NCI-H446 treated with DMSO at 0.1 percent for 48 hours (cell line): ENCODE measurements at regions not wholly inside any gene's neighbourhood (a gene's known extent, or its start where the extent isn't known, plus 50 kb on each side); places are given as distances from the start of the nearest gene placed in this dataset.

ENCODE experiments used
- DNase-seq: peaks from one replicate; lab custom pipeline; 2025; lab: John Stamatoyannopoulos, UW

DNA sequence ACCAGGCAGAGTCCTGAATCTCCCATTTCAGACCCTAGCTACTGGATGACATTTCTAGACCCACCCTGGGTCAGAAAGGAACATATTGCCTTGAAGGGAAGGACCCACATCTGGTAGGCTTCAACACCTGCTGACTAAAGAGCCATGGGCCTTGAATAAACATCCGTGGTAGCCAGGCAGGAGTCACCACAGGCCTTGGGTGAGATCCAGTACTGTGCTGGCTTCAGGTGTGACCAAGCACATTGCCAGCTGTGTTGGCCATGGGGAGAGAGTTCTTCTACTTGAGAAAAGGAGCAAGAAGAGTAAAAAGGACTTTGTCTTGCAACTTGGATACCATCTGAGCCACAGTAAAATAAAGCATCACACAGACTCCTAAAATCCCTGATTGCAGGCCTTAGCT, 332.6 kb downstream of the SLC16A7 start:
- no peak for DNase-seq

DNA sequence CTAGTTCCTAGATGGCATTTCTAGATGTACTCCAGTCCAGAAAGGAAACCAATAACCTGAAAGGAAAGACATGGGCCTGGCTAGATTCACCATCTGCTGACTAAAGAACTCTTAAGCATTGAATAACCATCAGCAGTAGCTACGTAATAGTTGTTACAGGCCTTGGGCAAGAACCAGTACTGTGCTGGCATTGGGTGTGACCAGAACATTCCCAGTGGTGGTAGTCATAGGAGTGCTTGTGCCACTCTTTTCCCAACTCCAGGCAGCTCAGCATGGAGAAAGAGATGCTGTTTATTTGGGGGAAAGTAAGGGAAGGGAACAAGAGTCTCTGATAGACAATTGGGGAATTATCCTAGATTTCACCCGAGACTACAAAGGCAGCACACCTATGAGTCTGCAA, 333.3 kb downstream of the SLC16A7 start:
- no peak for DNase-seq

DNA sequence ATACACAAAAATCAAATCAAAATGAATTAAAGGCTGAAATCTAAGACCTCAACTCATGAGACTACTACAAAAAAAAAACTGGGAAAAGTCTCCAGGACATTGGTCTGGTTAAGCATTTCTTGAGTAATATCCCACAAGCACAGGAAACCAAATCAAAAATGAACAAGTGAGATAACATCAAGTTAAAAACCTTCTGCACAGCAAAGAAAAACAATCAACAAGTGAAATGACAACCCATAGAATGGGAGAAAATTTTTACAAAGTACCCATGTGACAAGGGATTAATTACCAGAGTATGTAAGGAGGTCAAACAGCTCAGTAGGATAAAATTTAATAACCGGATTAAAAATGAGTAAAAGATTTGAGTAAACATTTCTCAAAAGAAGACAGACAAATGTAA, 338.7 kb downstream of the SLC16A7 start:
- no peak for DNase-seq

DNA sequence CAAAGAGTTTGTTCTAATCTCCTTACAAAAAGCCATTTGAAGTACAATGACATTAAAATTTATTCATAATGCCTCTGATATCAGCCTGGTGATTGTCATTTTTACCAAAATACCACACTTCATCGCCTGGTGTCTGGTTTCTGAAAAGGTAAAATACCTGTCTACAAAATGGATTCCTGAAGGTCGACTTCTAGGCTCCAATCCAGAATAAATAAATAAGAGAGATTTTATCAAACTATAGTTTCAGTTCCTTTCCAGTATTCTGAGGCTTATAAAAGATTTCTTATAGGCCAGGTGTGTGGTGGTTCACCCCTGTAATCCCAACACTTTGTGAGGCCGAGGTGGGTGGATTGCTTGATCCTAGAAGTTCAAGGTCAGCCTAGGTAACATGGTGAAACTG, 340.7 kb downstream of the SLC16A7 start:
- no peak for DNase-seq

DNA sequence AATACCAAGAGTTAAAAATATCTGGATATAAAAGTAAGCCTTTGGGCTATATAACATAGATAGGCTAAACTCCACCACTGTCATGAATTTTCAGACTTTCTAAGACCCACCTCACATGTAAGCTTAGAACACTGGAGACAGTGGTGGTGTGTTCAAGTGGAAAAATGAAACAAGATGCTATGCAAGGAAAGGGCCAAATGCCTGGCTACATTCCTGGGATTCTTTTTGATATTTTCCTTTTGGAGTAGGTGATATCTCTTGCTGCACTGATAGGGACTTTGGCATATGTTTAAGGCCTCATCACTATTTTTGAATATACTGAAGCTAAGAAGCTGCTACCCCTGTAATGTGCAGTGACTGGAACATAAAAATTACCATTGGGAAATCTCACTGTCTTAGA, 341.3 kb downstream of the SLC16A7 start:
- no peak for DNase-seq

DNA sequence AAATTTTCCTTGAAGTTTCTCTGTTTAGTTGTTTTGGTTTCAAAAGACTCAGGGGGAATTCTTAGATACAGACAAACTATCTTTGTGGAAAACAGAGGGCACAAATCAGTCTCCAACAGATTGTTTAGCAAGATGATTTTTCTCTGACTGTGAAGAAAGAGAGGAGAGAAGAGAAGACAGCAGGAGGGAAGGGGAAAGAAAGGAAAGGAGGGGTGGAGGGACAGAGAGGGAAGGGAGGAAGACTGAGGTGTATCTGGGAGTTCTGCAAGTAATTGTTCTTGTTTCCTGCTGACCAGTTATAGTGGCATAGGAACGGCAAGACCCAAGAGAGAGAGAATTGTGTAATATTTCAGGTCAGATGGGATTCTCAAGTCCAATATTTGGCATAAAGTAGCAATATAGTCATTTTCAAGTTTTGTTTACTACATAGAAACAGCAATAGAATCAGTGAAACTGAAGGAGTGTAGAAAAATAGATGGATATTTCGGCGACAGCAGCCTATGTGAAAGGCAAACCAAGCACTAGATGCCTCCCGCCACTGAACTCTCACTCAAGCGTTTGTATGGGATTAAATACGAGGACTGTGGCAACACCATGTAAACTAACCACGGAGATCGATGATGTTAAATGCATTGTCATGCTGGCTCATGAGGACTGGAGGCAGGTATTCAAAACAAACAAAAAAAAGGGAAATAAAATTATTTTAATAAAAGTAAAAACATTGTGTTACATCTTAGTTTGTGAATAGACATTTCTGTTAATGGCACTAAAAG, 342.5 kb downstream of the SLC16A7 start:
- no peak for DNase-seq

DNA sequence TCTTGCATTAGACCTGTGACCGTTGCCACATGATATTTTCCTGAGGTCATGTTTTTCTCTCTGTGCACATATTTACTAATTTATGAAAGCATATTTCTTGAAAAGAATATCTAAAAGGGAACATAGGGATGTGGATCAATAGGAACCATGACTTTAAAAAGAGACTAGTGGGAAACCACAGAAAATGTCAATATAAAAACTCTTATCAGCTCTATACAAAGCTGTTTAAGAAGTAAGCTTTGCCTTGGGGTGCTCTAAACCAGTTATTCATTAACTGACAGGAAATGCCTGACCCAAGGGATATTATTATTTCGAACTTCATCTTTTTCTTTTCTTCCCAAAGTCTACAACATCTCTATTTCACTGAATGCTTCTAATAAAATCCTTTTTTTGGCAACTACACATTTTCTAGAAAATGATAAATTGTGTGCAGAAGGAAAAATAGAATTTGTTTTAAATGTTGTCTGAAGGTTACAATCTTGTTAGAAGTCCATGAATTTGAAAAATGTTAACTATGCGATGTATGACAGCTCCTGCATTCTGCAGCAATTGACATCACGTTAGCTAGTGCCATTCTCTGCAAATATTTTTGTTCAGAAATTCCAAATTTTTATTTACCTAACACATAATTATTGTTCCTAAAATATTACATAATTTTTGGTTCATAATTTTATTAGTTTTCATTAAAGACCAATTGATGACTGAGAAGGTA, 345.0 kb downstream of the SLC16A7 start:
- no peak for DNase-seq

DNA sequence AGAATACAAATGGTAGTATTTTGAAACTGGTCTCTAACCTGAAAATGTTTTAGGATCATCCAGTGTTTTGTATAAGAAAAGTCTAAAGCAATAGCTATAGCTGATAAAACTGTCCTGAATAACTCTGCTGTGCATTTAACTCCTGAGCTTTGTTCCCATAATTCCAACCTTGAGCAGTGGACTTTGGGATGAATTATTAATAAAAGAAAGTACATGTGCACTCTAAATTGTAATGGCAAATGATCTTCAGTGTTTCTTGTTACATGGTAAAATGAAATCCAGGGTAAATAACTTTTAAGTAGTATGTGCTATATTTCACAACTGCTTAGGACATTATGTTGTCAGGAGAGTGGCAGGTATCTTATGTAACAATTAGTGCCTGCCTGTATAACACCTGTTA, 345.6 kb downstream of the SLC16A7 start:
- DNase-seq = no peak

DNA sequence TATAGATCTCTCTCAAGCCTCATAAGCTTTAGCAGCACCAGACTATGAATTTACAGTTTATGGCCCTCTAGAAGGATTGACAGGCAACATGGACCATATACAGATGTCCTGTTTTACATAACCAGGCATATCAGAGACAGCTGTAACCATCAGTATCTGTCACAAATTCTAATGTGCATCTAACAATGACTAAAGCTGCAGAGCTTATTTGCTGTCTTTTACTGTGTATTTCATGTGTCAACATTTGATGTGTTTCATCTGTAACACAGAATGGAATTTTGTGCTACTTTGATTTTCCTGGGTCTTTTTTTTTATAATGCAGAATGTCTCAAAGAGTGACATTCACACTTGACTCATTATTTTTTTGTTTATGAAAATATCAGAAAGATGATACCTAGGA, 348.3 kb downstream of the SLC16A7 start:
- no peak for DNase-seq

DNA sequence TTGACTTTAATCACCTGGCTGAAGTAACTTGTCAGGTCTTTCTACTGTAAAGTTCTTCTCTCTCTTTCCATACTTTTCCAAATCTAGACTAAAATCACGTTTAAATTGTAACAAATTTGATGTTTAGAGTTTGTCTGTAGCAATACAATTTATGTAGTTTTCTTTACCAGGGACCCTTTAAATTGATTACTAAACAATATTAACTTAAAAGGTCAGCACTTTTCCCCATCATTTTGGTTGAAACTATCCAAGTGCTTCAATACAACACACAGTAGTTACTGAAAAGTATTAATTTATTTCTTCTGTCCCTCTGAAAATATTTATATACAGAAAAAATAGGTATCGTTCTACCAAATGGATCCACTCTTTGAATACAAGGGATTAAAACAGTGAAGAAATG, 350.8 kb downstream of the SLC16A7 start:
- DNase-seq = no peak

DNA sequence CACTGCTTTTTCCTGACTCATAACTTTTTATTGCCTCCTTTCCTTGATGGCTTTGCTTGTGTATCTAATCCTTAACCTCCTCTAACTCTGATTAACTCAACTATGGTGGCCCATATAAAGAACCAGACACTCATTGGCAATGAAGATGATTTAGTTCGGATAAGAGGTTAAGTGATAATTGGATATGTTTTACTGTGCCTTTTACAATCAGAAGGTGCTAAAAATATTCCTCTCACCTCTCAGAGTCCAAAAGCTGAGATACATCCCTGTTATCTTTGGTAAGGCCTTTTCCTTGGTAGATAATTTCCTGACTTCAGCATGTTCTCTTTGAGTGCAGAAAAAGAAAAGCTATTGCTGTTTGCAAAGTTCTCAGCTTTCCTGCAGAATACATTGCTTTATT, 367.7 kb downstream of the SLC16A7 start:
- DNase-seq = no peak

DNA sequence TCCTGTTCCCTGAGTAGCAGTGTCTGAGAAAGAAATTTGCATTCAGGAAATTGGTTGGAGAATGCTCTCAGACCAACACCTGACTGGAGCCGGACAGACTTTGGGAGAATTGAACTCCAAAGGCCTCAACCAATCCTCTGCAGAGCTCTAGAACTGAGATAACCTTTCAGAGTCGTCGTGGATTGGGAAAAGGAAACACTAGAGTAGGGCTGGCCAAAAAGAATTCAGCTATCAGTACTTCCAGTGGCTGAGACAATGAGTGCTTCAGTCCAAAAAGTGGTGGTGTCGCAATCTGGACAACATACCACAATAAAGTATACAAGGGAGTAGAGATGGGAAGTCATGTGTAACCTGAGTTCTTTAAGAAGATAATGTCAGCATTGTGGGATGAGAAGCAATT, 377.1 kb downstream of the SLC16A7 start:
- no peak for DNase-seq

DNA sequence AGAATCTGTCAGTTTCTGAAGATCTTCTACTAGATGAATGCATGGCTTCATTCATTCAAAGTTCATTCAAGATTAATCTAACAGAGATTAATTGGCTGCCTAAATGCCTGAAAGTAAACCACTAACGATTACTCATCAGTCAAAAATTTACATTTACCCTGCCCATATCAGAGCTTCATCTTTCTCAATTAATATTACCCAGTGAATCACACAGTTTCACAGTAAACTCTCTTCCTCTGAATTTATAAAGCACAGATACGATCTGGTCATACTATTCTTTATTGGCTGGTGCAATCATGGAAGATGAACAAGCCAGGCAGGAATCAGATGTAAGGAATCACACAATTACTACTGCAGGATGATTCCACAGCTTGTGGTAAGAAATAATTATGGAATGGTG, 377.7 kb downstream of the SLC16A7 start:
- DNase-seq = no peak

DNA sequence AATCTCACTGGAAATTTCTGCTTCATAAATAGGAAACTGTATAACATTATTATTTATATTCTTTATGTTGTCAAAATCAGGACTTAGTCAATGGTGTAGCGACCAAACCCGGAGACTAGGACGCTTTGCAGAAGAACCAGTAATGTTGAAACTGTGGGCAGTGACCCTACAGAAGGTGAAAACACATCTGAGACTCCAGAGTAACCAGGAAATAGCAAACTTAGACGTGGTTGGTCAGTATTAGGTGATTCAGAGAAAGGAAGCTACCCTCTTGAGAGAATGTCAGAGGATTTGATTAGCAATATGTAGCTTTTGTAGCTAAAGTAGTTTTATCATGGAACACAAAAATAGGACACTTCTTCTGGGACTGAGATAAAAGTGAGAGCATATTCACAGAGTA, 381.9 kb downstream of the SLC16A7 start:
- no peak for DNase-seq

DNA sequence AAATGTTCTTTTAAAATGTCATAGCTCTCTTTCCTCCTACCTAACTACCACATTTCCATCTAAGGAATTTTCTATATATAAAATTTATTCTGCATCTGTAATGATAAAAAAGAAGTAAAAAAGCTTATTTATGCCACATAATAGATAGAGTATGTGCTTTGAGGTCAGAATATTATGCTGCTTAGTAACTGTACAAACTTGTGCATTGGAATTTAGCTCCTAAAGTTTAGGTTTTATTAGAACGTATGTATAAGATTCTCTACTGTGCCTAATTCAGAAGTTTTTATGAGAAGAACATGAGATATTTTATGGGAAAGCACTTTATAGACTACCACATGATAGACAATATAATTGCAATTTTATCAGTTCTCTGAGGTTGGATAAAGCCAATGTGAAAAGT, 384.6 kb downstream of the SLC16A7 start:
- DNase-seq = no peak

DNA sequence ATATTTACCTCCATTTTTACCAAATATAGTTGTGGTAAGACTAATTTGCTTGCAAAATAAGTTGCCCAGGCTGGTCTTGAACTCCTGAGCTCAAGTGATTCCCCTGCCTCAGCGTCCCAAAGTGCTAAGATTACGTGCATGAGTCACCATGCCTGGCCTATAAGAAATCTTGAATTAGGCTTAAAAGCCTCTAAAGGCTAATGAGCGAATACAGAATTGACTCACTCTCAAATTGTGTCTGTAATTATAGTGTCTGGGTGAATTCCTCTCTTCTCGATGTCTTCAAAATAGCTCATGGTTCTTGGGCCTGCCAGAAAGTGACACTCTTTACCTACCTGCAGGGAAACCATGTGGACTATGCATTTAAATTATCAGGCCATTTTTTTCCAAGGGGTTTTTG, 403.5 kb downstream of the SLC16A7 start:
- DNase-seq = no peak

DNA sequence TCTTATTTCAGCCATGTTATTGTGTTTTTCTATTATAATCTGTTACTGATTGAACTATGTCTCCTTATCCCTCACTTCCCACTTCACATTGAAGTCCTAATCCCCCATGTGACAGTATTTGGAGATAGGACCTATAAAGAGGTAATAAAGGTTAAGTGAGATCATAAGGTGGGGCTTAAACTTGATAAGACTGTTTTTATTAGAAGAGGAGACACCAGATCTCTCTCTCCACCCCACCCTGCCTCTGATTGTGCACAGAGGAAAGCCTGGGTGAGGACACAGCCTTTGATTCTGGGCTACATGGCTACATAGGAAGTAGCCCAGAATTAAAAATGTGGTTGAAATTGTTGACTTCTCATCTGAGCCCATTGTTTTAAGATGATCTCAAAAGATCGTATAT, 414.7 kb downstream of the SLC16A7 start:
- DNase-seq = no peak

DNA sequence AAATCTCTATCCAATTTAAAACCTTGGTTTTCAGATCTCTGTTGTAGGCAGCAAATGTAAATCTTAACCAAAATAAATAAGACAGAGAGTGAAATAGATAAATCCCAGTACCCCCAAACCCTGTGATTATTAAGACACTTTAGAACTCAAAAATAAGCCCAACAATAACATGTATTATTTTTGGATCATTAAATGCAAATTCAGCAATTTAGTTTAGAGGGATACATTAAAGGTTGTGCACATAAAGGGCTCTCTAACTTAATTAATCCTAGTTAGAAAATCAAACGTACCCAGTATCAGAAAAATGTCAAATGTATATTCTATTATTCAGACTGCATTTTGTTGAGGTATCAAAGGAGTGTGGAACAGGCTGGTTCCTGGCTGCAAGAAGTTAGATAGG, 416.8 kb downstream of the SLC16A7 start:
- DNase-seq = no peak

DNA sequence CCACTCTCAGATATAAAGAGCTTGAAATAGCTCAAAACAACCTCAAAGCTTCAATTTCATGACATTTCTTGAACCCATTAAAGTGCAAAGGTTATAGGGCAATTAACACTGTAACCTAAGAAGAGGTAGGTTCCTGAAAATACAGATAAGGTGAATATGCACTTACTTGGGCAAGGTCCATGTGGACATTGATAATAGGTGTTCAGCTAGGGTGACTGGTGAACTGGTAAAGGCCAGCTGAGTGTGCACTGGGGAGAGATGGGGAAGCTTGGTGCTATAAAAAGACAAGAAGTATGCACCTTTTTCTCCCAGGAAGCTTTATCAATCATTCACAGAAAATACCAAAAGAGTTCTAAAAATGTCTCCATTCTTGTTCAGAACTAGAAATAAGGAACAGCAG, 418.6 kb downstream of the SLC16A7 start:
- no peak for DNase-seq

DNA sequence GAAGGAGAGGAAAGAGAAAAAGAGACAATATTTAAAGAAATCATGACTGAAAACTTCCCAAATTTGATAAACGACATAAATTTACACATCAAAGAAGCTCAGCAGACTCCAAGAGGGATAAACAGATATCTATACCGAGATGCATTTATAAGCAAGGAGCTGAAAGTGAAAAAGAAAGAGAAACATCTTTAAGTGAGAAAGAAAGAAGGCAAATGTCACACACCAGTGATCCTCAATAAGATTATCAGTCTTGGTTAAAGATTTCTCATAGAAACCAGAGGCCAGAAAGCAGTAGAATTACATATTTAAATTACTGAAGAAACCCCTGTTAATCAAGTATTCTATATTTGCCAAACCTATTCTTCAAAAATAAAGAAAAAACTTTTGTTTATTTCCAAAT, 424.2 kb downstream of the SLC16A7 start:
- DNase-seq = no peak

DNA sequence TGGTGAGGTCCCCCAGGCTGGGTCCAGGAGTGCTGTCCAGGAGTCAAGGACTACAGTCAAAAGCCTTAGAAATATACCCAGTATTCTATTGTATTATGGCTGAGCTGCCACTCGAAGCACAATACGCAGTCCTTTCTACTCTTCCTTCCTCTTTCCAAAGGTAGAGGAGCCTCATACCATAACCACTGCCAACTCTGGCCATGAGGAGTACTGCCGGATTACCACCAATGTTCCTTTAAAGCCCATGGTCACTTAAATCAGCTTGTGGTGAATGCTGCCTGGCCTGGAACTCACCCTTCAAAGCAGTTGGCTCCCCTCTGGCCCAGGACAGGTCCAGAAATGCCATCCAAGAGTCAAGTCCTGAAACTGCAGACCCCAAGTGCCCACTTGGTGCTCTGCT, 425.4 kb downstream of the SLC16A7 start:
- no peak for DNase-seq

DNA sequence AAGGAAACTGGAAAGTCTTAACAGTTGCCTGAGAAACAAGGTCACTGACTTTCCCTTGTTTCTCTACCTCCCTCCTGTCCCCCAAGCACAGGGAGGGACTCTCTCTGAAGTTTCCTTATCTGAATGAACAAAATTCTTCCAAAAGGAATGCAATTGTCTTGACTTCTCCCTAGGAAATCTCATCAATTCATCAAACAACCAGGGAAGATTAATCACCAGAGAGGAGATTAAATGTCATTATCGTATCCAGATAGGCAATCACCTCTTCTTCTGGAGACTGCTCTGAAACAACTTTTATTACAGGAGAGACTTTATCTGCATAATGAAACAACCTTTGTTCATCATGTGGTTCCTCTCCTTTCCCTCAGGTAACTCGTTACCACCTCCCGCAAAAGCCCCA, 431.4 kb downstream of the SLC16A7 start:
- no peak for DNase-seq

DNA sequence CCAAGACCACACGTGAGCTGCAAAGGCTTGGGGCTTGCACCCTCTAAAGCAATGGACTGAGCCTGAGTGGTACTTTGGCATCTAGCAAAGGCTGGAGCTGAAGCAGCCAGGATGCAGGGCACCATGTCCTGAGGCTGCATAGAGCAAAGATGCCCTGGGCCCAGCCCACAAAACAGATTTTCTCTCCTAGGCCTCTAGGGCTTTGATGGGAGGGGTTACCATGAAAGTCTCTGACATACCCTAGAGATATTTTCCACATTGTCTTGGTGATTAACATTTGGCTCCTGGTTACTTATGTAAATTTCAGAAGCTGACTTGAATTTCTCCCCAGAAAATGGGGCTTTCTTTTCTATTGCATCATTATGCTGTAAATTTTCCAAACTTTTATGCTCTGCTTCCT, 438.3 kb downstream of the SLC16A7 start:
- no peak for DNase-seq

DNA sequence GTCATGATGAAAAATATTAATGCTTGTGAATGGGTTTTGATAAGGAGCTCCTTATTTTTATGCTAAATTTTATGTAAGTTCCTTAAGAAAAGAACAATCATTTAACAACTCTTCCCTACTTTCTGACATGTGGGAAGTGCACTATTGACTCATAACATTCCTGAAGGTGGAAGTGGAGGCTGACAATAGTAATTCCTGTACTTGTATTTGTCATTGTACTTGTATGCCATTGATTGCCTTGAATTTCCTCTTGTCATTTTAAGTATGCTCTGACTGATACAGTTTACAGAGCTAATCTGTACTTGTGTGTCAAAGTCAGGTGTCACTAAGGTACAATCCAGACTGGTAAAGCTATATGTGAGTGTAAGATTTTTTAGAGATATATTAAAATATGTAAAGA, 440.0 kb downstream of the SLC16A7 start:
- DNase-seq = no peak
